Stimulated activated CD8-positive, alpha-beta memory T cell treated with anti-CD3 and anti-CD28 coated beads, Interleukin-4, amount 100 ng/mL, for 4 hours (primary cell): ENCODE measurements at regions not wholly inside any gene's neighbourhood (a gene's known extent, or its start where the extent isn't known, plus 50 kb on each side); places are given as distances from the start of the nearest gene placed in this dataset.
"Not testable (repeated sequence)": the region's sequence is repeated elsewhere in the genome, so short reads cannot be mapped to it uniquely, and the experiment has no call there.

Experiments
- DNase-seq, 2 donors: peaks; one replicate each; pipeline ENCODE4 v3.0.0-alpha.2; 2020; ENCODE audit warnings: low read depth in 2 of 2, low spot score in 1 of 2

DNA sequence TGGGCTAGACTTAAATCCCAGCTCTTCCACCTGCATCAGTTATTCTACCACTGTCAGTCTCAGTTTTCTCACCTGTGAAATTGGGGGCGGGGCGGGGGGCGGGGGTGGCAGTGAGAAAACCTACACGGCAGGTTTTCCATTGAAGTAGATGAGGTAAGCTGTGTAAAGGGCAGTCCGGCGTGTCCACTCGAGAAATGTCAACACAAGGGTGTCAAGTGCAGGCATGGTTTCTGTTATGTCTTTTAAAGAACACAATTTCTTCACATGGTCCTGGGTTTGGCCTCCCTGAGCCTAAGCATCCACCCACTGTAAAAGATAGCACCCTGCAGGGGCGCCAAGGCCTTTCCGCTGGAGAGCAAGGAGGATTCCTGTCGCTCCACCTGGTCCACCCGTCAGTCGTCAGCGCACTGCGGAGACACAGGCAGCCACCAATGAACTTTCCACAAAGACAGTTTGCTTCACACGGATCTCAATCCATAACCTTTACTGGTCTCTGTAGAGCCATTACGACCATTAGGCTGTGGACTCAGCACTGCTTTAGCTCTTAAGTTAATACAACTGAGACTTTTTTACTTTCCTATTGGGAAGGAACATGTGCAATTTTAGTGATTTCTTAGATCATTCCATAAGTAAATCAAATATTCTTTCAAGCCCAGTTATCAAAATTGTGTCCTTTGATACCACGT is 99.5 kb upstream of the FOXB1 start:
- DNase-seq: no peak

DNA sequence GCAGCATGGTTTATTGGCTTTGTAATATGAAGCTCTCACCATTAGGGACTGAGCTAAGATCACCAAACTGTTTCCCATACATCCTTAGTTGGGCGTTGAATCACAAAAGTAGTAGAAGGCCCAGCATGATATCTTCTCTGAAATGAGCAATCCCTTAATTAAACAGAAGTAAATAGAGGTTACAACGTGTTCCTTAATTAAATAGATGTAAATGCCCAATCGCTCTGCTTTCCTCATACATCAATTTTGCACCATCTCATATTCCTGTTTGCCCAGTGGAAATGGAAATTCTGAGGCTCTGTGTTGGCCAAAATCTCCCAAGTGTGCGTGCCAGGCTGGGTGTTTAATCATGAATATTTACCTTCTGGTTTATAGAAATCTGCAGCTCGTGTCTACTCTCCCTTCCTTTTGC is 107.4 kb upstream of the FOXB1 start:
- DNase-seq: no peak

DNA sequence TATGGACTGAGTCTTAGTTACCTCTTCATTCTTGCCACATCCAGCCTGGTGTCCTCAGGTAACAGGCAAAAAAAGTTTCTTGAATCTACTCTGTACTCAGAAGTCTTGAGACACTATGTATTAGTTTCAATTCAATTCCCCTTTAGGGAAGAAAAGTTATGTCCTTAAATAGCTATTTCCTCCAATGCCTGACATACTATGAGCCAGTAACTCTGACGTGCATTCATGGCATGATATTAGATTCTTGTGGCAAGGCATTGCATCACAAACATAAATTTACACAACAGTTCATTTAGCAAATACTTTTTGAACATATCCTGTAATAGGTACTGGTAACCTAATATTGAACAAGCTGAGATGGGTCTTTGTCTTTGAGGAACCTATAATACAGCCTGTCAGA is 109.3 kb upstream of the FOXB1 start:
- no peak for DNase-seq

GRCh38 chr15:59892985-59893384 is 111.1 kb upstream of the FOXB1 start:
- DNase-seq: no peak

- not testable (repeated sequence) for DNase-seq
Measured at GRCh38 chr15:59887870-59888269, 116.2 kb upstream of the FOXB1 start.

DNA sequence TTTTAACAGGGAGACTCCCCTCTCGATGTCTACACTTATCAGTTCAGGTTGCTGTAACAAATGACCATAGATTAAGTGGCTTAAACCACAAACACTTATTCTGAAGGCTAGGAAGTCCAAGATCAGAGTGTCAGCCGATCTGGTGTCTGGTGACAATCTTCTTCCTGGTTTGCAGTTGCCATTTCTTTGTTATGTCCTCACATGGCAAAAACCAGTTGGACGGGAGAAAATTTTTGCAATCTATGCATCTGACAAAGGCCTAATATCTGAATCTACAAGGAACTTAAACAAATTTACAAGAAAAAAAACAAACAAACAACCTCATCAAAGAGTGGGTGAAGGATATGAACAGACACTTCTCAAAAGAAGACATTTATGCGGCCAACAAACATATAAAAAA is 116.9 kb upstream of the FOXB1 start:
- no peak for DNase-seq

DNA sequence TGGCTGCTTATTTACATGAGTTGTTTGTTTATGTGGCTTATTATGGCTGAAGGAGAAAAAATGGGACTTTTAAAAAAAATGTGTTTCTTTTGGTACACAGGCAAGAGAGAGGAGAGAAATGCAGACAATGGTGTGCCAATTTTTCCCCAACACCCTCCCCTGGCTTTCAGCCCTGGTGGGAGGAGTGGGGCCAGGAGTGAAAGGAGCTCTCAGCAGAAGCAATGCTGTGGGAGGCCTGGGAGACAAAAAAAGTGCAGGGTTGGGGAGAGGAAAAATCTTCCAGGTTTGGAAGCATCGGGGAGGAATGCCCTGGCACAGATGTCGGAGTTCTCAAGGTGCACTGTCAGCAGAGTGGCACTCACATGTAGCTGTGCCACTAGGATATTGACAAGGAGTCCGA is 117.7 kb upstream of the FOXB1 start:
- DNase-seq: no peak

- DNase-seq: no peak
Measured at GRCh38 chr15:59885832-59886231, 118.3 kb upstream of the FOXB1 start.

DNA sequence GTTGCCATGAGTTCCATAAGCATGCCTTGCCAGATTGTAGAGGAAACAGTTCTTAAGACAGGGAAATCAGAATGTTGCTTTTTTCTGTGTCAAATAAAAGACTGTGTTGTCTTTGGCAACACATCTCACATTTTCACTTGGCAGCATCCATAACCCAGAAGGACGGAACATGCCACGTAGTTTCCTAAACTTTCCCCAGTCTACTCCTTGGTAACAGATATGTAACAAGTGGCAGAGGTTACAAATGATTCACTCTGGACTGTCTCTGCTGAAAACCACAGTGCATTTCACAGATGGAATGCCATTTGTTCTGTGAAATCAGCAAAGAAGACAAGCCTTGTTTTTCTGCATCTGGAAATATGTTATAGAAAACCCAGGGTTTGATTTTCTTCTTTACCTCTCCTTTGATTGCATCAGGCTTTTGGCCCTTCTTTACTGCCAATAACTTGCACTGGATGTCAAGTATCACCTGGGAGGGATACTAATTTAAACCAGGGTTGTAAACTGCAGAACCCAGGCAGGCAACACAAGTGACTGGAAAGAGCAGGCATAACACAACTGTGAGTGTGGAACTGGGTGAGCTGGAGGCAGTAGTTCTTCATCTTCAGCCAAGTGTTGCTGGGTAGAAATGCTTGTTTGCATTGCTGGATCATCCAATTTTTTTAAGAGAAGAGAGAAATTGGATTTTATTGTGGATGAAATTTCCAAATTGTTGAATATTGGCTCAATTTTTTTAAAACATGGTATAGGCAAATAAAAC is 124.4 kb upstream of the FOXB1 start:
- DNase-seq: no peak

GRCh38 chr15:59876140-59876539 is 128.0 kb upstream of the FOXB1 start:
- DNase-seq: no peak

GRCh38 chr15:59873644-59874272 is 130.4 kb upstream of the FOXB1 start:
- DNase-seq: no peak

DNA sequence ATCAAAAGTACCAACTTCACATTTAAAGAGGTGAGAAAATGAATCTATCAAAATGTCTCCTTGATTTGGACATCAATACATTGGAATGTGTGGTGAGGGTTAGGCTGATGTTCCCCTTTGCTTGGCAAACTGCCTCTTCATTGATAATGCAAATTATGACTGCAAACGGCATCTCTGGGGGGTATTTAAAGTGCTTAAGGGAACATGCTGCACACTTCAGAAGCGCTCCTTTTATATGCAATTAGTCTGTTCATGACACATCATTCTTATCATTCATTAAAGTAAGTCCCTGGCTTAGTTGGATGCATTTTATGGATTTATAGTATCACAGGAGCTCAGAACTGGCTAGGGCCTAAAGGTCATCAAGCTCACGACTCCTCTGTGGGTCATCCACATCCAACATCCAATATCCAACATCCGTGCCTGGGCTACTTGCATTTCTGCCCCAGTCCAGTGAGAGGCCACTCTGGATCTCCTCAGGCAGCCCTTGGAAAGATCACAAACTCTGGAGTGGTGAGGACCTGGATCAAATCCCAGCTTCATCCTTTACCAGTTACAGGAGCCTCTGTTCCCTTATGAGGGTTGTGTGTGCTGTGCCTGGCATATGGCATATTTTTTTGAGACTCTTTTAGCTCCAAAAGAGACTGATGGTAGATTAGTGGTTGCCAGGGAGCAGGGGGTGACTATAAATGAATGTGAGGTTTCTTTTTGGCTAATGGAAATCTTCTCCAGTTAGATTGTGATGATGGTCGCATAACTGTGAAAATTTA is 136.8 kb upstream of the FOXB1 start:
- DNase-seq: no peak

GRCh38 chr15:59866642-59867041 is 137.5 kb upstream of the FOXB1 start:
- DNase-seq: no peak

GRCh38 chr15:59862191-59863155 is 141.6 kb upstream of the FOXB1 start:
- no peak for DNase-seq

DNA sequence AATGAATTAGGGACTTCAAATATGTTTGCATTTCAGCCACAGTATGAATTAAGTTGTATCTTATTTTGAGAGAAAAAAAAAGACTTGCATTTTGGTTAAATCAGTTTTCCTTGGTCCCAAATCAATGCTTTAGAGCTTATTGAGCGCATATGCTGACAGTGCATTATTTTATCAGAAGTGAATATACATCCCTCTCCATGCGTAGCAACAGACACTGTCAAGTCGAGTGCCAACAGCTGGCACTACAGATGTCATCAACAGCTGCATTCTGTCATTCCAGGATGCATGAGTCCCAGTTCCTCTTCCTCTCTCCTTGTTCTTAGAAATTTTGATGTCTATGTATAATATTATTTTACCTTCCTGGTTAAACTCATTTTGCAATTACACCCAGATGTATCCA is 156.1 kb upstream of the FOXB1 start:
- DNase-seq: no peak

GRCh38 chr15:59845942-59846499 is 156.9 kb upstream of the BNIP2 start:
- no peak for DNase-seq

- no peak for DNase-seq
Measured at GRCh38 chr15:59843609-59844008, 154.5 kb upstream of the BNIP2 start.

- DNase-seq: no peak
Measured at GRCh38 chr15:59841036-59841435, 151.9 kb upstream of the BNIP2 start.

GRCh38 chr15:59839906-59840305 is 150.8 kb upstream of the BNIP2 start:
- DNase-seq: no peak

DNA sequence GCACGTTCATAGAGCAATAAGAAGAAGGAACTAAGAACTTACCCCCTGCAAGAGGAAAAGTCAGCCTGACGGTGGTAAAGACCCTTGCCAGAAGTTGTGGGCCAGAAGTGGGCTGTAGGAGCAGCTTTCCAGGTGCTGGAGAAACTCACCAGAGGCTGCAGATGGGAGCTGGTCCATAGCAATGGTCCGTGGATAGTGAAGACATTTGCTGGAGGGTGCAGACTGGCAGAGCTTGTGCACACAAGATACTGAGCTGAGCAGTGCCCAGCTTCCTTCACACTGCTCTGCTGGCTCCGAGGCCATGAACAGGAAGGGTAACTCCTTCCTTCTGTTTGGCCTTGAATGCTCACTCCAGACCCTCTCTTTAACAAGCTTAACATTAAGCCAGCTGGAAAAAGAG is 149.8 kb upstream of the BNIP2 start:
- no peak for DNase-seq
